SHP77 treated with DMSO at 0.1 percent for 48 hours (cell line): ENCODE measurements at regions not wholly inside any gene's neighbourhood (a gene's known extent, or its start where the extent isn't known, plus 50 kb on each side); places are given as distances from the start of the nearest gene placed in this dataset.
A peak's percentile ranks its signal among the peaks of the same experiment; 100 is the strongest.
"Not testable (repeated sequence)": the region's sequence is repeated elsewhere in the genome, so short reads cannot be mapped to it uniquely, and the experiment has no call there.

ENCODE experiments used
- DNase-seq: peaks from one replicate; lab custom pipeline; 2025; lab: John Stamatoyannopoulos, UW

DNA sequence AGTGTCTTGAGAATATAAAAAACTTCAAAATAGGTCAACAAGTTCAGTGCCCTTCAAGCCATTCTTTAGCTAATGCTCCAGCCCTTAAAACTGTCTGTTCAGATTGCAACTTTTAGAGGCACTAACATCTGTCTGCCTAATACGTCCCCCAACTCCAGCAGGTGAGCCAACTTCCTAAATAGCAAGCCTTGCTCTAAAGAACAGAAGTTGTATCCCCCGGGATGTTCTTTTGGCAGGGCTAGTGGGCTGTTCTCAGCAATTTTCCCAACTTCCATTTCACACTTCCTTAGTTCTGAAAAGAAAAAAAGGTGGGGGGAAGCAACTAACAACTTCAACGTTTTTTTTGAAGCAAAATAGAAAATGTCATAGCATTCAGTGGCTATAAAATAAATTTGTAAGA, 290.0 kb upstream of the PTCHD4 start:
- no peak for DNase-seq

DNA sequence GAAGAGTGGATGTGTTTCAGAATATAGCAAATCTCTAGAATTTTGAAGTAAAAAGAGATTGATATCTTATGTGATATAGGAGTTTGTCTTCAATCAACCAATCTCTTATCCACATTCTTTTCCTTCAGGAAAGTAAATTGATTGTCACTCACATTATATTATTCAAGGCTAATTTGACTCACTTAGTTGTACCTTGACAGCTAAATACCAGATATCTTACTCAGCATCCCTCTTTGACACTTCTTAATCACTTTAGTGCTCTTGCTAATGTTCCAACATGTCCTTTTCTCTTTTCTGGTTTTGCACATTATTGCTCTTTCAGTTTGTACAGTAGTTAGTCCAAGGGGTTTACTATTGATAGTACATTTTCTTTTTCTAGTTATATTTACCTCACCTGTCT, 286.9 kb upstream of the PTCHD4 start:
- no peak for DNase-seq

GRCh38 chr6:48389146-48390043, 278.4 kb upstream of the PTCHD4 start:
- peak; percentile 34 for DNase-seq

DNA sequence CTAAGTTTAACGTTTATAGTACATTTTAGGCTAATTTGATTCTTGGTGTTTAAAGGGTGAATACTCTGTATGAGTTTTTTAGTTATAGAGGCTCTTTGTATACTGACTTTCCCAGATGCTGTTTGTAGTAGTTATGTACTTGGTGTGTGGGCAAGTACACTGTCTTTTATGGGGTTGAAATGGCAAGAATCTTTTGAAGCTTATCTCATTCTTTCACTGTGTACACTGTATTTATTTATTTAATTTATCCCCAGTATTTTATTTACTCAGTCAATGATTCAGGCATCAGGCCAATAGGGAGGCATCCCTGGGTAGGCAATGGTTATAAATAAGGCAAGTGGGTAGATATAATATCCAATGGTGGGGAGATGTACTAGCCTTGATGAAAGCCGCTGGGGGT, 277.0 kb upstream of the PTCHD4 start:
- no peak for DNase-seq

DNA sequence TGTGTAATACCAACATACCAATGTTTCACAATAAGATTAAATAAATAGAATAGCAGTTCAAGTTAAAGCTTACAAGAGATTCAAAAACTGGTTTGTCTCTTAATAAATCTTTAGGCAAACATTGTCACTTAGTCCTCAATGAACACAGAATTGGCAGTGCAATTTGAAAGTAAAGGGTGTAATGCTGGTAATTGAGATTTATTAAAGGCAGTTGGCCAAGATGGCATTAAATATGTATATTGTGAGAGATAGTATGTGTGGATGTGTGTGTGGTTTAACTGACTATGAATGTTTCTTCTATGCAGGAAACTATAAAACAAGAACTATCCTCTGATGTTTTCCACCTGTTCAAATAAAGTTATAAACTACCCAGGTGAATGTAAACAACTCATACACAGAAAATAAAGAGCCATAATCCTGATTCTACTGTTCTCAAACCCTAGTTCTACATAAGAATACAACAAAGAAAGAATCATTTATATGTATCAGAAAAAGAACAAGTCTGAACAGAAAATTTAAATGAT, 267.9 kb upstream of the PTCHD4 start:
- DNase-seq, result no peak

DNA sequence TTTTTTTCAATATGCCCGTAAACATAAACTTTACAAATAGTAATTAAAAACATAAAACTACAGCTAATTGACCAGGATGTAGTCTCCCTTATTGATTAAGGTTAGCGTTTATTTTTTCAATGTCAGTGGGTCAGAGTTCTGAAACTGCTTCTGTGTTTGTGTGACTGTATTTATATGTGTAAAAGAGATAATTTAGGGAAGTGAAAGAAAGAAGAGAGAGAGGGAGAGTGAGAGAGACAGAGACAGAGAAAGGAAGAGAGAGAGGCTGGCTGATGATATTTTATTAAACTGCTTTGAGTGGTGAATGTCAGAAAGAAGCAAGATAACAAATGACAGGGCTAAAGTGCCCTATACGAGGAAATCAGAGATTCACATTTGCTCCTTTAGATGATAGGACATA, 266.1 kb upstream of the PTCHD4 start:
- DNase-seq, result no peak

DNA sequence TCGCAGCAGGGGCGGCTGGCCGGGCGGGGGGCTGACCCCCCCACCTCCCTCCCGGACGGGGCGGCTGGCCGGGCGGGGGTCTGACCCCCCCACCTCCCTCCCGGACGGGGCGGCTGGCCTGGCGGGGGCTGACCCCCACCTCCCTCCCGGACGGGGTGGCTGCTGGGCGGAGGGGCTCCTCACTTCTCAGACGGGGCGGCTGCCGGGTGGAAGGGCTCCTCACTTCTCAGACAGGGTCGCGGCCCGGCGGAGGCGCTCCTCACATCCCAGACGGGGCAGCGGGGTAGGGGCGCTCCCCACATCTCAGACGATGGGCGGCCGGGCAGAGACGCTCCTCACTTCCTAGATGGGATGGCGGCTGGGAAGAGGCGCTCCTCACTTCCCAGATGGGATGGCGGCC, 260.2 kb upstream of the PTCHD4 start:
- DNase-seq, result not testable (repeated sequence)

- DNase-seq, result no peak
Observed at GRCh38 chr6:48369100-48369499, 258.1 kb upstream of the PTCHD4 start.

- no peak for DNase-seq
Observed at GRCh38 chr6:48325701-48326100, 214.7 kb upstream of the PTCHD4 start.

DNA sequence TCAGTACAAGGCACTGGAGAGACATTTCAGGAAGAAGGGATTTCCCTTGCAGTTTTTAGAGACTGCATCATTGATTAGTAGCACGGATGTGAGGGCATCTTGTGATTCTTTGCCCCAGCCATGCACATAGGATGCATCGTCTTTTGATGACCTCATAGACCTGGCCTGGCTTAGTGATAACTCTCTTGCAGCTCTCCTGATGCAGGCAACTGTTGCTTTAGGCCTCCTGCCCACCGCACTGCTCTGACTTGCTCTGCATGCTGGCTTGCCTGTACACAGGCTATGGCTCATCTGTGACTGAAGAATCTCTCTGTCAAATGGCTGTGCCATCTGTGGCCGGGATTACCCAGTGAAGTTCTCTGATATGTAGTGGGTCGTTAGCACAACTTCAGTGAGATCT, 207.7 kb upstream of the PTCHD4 start:
- DNase-seq, result no peak

GRCh38 chr6:48315915-48316314, 204.9 kb upstream of the PTCHD4 start:
- DNase-seq, result no peak

- no peak for DNase-seq
Observed at GRCh38 chr6:48315051-48315719, 204.2 kb upstream of the PTCHD4 start.

DNA sequence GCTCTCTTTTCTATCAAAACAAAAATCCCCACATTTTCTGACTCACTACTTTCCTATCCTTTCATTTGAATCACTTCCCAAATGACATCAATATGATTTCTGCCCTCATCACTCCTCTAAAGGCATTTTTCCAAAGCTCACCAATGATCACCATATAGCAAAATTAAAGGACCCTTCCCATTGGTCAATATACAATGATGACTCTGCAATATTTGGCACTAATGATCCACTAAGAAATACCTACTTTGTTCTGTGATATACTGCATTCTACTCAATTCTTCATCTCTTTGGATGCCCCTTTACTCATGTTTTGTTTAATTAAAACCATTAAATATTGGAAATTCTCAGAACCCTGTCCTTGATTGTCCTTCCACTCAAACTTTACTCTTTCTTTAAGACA, 200.3 kb upstream of the PTCHD4 start:
- no peak for DNase-seq

DNA sequence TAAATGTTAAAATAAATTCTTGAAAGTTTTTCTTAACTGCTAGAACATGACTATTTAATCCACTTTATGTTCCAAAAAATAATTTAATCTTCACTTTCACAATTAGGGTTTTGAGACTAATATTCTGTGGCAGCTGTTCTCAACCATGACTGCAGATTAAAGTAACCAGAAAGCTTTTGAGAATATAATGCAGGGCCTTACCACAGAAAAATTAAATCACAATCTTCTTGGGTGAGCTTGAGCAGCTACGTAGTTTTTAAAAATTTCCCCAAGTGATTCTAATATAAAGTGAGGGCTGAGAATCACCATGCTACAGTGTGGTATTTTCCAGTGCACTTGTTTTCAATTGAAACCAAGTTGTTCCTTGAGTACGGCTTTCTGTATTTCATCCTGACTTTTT, 196.6 kb upstream of the PTCHD4 start:
- no peak for DNase-seq

DNA sequence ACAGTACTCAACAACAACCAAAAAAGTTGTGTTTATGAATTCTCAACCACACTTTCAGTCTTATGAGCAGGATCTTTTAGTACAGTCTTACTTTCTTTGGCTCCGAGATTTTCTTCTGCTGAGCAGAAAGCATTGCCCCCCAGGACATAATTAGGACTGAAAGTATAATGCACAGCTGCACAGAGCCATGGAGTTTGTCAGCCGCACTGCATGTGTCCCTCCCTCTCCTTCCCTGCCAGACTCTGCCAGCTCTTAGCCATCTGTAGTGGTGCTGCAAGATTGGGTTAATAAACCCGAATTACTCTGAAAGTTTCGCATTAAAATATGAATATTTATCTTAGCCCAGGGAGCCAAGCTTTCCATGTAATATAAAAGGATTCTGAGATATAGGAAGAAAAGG, 179.6 kb upstream of the PTCHD4 start:
- DNase-seq, result no peak

- no peak for DNase-seq
Observed at GRCh38 chr6:48289841-48290240, 178.8 kb upstream of the PTCHD4 start.

GRCh38 chr6:48281217-48281616, 170.2 kb upstream of the PTCHD4 start:
- no peak for DNase-seq

DNA sequence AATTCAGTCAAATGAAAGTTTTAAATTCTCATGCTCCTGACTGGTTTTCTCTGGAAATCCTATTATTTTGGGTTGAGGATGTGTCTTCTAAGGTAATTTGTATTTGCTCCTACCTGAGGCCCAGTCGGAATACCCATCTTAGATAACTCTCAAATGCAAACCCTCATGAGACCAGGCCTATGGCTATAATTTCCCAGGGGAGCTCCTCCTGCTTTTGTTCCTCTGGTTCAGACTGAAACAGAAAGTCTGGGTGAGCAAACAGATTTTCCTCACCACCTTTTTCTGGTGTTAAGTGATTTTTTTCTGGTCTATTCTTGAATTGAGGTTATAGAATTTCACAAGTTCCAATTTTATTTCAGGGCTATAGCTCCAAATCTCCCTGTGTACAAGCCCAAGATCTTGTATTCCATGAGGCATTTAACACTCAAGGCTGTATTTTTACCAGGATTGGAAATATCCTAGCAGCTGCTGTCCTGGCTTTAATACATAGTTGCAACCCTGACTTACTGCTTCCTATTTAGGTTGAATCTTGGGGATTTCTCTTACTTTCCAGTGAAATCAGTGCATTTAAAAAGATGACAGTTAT, 169.1 kb upstream of the PTCHD4 start:
- no peak for DNase-seq

DNA sequence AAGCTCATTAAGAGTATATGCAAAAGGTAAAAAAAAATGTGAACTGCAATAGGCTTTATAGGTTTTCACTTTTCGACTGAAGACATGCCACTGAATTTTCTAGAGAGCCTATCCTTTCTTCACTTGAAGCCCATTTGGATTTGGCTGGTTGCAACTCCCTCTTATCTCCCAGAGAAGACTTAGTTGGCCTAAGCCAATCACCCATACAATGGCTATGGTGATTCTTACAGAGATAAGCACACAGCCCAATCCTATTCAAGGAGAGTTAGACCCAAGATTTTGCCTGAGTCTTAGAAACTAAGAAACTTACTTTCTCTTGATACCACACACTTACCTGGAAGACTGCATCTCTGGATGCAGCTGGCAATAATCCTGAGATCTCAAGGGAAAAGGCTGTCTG, 167.3 kb upstream of the PTCHD4 start:
- no peak for DNase-seq

DNA sequence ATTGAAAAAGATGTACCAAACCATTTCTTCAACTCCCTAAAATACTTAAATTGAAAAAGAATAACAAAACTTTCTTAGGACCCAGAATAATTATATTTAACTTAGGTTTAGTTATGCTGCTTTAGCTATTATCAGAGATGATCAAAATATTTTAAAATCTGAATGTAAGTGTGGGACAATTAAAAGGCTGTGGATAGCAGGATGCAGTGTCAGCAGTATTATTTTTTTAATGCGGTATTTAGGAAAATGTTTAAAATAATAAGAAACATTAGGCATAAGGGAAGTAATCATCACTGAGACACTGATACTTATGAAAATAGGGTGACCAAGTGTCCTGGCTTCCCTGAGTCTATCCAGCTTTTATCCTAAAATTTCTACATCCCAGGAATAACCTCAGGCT, 161.5 kb upstream of the PTCHD4 start:
- DNase-seq, result no peak

- DNase-seq, result no peak
Observed at GRCh38 chr6:48255094-48255493, 144.1 kb upstream of the PTCHD4 start.

DNA sequence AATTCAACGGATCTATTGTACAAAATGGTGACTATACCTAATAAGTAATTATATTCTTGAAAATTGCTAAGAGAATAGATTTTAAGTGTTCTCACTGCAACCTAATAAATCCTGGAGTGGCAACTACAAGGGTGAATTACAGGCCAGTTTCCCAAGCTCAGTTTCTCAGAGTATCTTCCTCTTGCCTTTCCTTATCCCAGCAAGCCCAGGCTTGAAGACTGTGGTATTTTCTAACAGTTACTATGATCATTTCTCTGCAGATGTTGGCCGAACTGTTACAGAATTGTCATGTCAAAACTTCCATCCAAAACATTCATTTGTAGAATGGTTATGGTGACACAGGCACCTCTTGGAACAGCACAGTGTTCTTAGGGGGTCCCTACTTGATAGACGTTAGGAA, 138.1 kb upstream of the PTCHD4 start:
- no peak for DNase-seq

- DNase-seq, result no peak
Observed at GRCh38 chr6:48243071-48243470, 132.1 kb upstream of the PTCHD4 start.
